GM12878 (cell line): ENCODE measurements at regions not wholly inside any gene's neighbourhood (a gene's known extent, or its start where the extent isn't known, plus 50 kb on each side); places are given as distances from the start of the nearest gene placed in this dataset.

Experiments
- ATAC-seq: fragments of 200-7000 bp; cut with Tn5 transposase; 3 replicates; pipeline ENCODE4 v1.9.1; 2020; ENCODE audit warnings: mild to moderate bottlenecking, moderate library complexity
- BruUV-seq: library from RNA; stranded (reverse); fragments of 400-500 nt; replicated peaks from 2 replicates; lab custom pipeline; 2021; lab: Mats Ljungman, UMichigan
- CTCF ChIA-PET: fragments of 300-600 bp; sonication (Branson Sonifier 250); formaldehyde crosslinking; extraction: SDS; loops from one replicate; lab custom pipeline; 2021; ENCODE audit warnings: inconsistent platforms; lab: Yijun Ruan, JAX
- POLR2A ChIA-PET: fragments of 350-600 bp; formaldehyde crosslinking; extraction: SDS; loops from one replicate; lab custom pipeline; 2021; ENCODE audit warnings: inconsistent platforms; lab: Charles Lee
- RAD21 ChIA-PET: fragments of 300-600 bp; sonication (Branson Sonifier 250); formaldehyde crosslinking; loops from one replicate; lab custom pipeline; 2023; ENCODE audit warnings: antibody characterized with exemption; ENCODE audit not compliant: unreplicated experiment; lab: Charles Lee
- SMC1A ChIA-PET: fragments of 300-600 bp; sonication (Branson Sonifier 250); formaldehyde crosslinking; loops from one replicate; lab custom pipeline; 2023; ENCODE audit not compliant: unreplicated experiment, uncharacterized antibody; lab: Charles Lee
- DNase-seq: peaks from one replicate; pipeline ENCODE4 v3.0.0-alpha.2; 2011; ENCODE audit warnings: low read depth, low spot score
- FAIRE-seq: peaks from 3 replicates; lab custom pipeline; 2011; peaks lifted over from hg19 to GRCh38; lab: Jason Lieb, UNC
- H2AFZ ChIP-seq: 2 replicates; pipeline ENCODE4 v1.6.0; 2011; ENCODE audit warnings: low read depth, low read length, control low read depth; ENCODE audit not compliant: control insufficient read depth
- H3K27ac ChIP-seq: 2 replicates; pipeline ENCODE4 v1.5.1; 2011; ENCODE audit warnings: control low read depth; ENCODE audit not compliant: control insufficient read depth, insufficient read depth
- H3K27me3 ChIP-seq, 2 experiments: replicated peaks in 1 of 2; 2 replicates each; pipeline versions ENCODE4 v1.6.0 to v1.6.1; 2011; ENCODE audit warnings: low read length in 1 of 2; ENCODE audit not compliant: control insufficient read depth in 2 of 2, insufficient read depth in 2 of 2
- H3K36me3 ChIP-seq, 2 experiments: 2 replicates each; pipeline ENCODE4 v1.5.1; 2011; ENCODE audit warnings: low read length in 1 of 2; ENCODE audit not compliant: control insufficient read depth in 2 of 2, insufficient read depth in 2 of 2
- H3K4me1 ChIP-seq: 2 replicates; pipeline ENCODE4 v1.6.1; 2011; ENCODE audit warnings: mild to moderate bottlenecking, low read length, moderate library complexity, mixed read lengths; ENCODE audit not compliant: control insufficient read depth, insufficient read depth
- H3K4me2 ChIP-seq: 2 replicates; pipeline ENCODE4 v1.6.0; 2011; ENCODE audit warnings: control low read depth; ENCODE audit not compliant: control insufficient read depth, insufficient read depth
- H3K4me3 ChIP-seq: fragments of 200-600 bp; sonication (generic); 2 replicates; pipeline ENCODE4 v1.5.1; 2016
- H3K79me2 ChIP-seq: 2 replicates; pipeline ENCODE4 v1.6.0; 2011; ENCODE audit warnings: low read length; ENCODE audit not compliant: control insufficient read depth, insufficient read depth
- H3K9ac ChIP-seq: 2 replicates; pipeline ENCODE4 v1.8.0; 2011; ENCODE audit warnings: low read length, control low read depth, mixed read lengths; ENCODE audit not compliant: control insufficient read depth, insufficient read depth
- H3K9me3 ChIP-seq: replicated peaks from 3 replicates; pipeline ENCODE4 v1.5.1; 2011; ENCODE audit warnings: mild to moderate bottlenecking, low read length; ENCODE audit not compliant: control insufficient read depth, insufficient read depth
- H4K20me1 ChIP-seq: 2 replicates; pipeline ENCODE4 v1.6.0; 2011; ENCODE audit not compliant: control insufficient read depth, insufficient read depth
- CBFB ChIP-seq: IDR thresholded peaks from 2 replicates; pipeline ENCODE4 v1.6.1; 2016; ENCODE audit warnings: antibody characterized with exemption, low read depth
- HDAC6 ChIP-seq: fragments of 200-600 bp; sonication (generic); IDR thresholded peaks from one replicate; pipeline ENCODE4 v1.8.0; 2017; ENCODE audit warnings: antibody characterized with exemption; ENCODE audit not compliant: unreplicated experiment
- MEF2B ChIP-seq: fragments of 450-650 bp; IDR thresholded peaks from 2 replicates; pipeline ENCODE4 v1.6.1; 2018; ENCODE audit warnings: mild to moderate bottlenecking, moderate library complexity; ENCODE audit not compliant: partially characterized antibody, poor library complexity, severe bottlenecking
- MLLT1 ChIP-seq: fragments of 450-650 bp; IDR thresholded peaks from 2 replicates; pipeline ENCODE4 v1.6.1; 2016; ENCODE audit warnings: mild to moderate bottlenecking
- PML ChIP-seq: IDR thresholded peaks from 2 replicates; pipeline ENCODE4 v1.6.1; 2012; ENCODE audit warnings: low read length, inconsistent platforms
- TCF12 ChIP-seq: IDR thresholded peaks from 2 replicates; pipeline ENCODE4 v1.6.1; 2011; ENCODE audit warnings: low read depth, mild to moderate bottlenecking, low read length
- ZBED1 ChIP-seq: IDR thresholded peaks from 2 replicates; pipeline ENCODE4 v1.6.1; 2016; ENCODE audit warnings: borderline replicate concordance
- WGBS: methylation state at CpG from one replicate; pipeline ENCODE4 v1.1.6; 2016; ENCODE audit warnings: low lambda C conversion rate; ENCODE audit not compliant: insufficient replicate concordance, insufficient coverage; ENCODE audit errors: missing lambda C conversion rate; 5-methylcytosine and 5-hydroxymethylcytosine counted together
- in situ Hi-C: fragments of 300-500 bp; cut with MboI; formaldehyde crosslinking; loops from 9 replicates; pipeline ENCODE4 v1.14.3; 2018; ENCODE audit warnings: mixed read lengths
- intact Hi-C: fragments of 100-400 bp; cut with micrococcal nuclease; formaldehyde crosslinking; loops from one replicate; pipeline ENCODE4 v1.14.2; 2022; ENCODE audit not compliant: unreplicated experiment

GRCh38 chr11:30111786-30112185, 95.0 kb upstream of the KCNA4 start (continued):
- TF ChIP-seq MLLT1 (no peak), TCF12 (no peak)

GRCh38 chr11:30113326-30113898, 96.6 kb upstream of the KCNA4 start:
- RAD21 ChIA-PET, result no interaction called here
- in situ Hi-C loops, result no loop called here
- WGBS, result 3% methylated on average over 2 of the region's 2 CpGs
- intact Hi-C loops, result no loop called here
- no peak for TF ChIP-seq HDAC6
- TF ChIP-seq CBFB, result no peak
- no peak for TF ChIP-seq PML
- no peak for TF ChIP-seq MEF2B
- no peak for TF ChIP-seq ZBED1
- CTCF ChIA-PET, result interaction anchor here (0.7 to 4.7 kb wide), 4 partner anchors 11 to 29 kb away, joined by 3 to 40 read pairs (median 6); no protein-coding TSS in a partner anchor
- SMC1A ChIA-PET, result interaction anchor here (1.2 kb wide), 1 partner anchor 14 kb away, joined by 4 read pairs; no protein-coding TSS in a partner anchor
- Histone ChIP-seq H3K36me3 (no peaks in the 10 kb centered on the region), H3K9me3 (no peaks in the 10 kb centered on the region), H4K20me1 (no peaks in the 10 kb centered on the region), H3K27ac (no peak overlapping the region), H3K4me3 (no peak overlapping the region), H3K4me1 (no peaks in the 10 kb centered on the region), H3K79me2 (no peaks in the 10 kb centered on the region), H3K4me2 (no peak overlapping the region), H3K27me3 (peaks cover 0 to 2% of the 10 kb centered on the region in 2 experiments; a peak in 1 of 4 replicates), H3K9ac (no peak overlapping the region), H2AFZ (no peak overlapping the region)
- DNase-seq, result no peak
- no peak for ATAC-seq
- POLR2A ChIA-PET, result no interaction called here
- FAIRE-seq, result no peak
- BruUV-seq, result no TSS peak
